HepG2 (cell line): ENCODE measurements at regions not wholly inside any gene's neighbourhood (a gene's known extent, or its start where the extent isn't known, plus 50 kb on each side); places are given as distances from the start of the nearest gene placed in this dataset.

Experiments
- POLR2A ChIP-seq, 2 experiments: IDR thresholded peaks; 2 replicates each; pipeline ENCODE4 v1.6.1; 2011; ENCODE audit warnings: low read depth in 2 of 2, low read length in 2 of 2, mild to moderate bottlenecking in 1 of 2, moderate library complexity in 1 of 2; ENCODE audit not compliant: insufficient read depth in 1 of 2
- TF ChIP-seq, protein P1 (sequence below): sonication (generic); formaldehyde crosslinking; IDR thresholded peaks from 2 replicates; pipeline ENCODE4 v1.4.0; 2020; ENCODE audit warnings: missing genetic modification reagents
- TF ChIP-seq, protein P2 (sequence below): sonication (generic); formaldehyde crosslinking; IDR thresholded peaks from 2 replicates; pipeline ENCODE4 v1.5.0; 2020; ENCODE audit warnings: mild to moderate bottlenecking, missing genetic modification reagents, moderate library complexity
- TF ChIP-seq, protein P3 (sequence below): sonication (generic); formaldehyde crosslinking; IDR thresholded peaks from 2 replicates; pipeline ENCODE4 v1.4.0; 2020; ENCODE audit warnings: mild to moderate bottlenecking, missing genetic modification reagents, borderline replicate concordance

DNA sequence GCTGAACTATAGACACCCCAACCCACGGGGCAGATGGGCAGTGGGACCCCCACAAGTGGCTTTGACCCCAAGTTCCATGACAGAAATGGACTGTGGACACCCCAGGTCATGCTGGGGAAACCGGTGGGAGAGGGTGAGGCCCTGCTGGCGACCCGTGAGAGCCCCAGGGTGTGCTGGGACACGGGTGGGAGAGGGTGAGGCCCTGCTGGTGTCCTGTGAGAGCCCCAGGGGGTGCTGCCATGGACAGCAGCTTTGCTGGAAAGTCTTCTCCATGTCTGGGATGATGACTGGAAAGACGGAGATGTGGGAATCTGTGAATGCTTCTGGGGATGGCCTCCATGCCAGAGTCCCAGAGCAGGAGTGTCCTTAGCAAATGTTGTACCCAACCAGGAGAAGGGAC is 148.4 kb downstream of the URI1 start:
- TF ChIP-seq, protein P1, sequence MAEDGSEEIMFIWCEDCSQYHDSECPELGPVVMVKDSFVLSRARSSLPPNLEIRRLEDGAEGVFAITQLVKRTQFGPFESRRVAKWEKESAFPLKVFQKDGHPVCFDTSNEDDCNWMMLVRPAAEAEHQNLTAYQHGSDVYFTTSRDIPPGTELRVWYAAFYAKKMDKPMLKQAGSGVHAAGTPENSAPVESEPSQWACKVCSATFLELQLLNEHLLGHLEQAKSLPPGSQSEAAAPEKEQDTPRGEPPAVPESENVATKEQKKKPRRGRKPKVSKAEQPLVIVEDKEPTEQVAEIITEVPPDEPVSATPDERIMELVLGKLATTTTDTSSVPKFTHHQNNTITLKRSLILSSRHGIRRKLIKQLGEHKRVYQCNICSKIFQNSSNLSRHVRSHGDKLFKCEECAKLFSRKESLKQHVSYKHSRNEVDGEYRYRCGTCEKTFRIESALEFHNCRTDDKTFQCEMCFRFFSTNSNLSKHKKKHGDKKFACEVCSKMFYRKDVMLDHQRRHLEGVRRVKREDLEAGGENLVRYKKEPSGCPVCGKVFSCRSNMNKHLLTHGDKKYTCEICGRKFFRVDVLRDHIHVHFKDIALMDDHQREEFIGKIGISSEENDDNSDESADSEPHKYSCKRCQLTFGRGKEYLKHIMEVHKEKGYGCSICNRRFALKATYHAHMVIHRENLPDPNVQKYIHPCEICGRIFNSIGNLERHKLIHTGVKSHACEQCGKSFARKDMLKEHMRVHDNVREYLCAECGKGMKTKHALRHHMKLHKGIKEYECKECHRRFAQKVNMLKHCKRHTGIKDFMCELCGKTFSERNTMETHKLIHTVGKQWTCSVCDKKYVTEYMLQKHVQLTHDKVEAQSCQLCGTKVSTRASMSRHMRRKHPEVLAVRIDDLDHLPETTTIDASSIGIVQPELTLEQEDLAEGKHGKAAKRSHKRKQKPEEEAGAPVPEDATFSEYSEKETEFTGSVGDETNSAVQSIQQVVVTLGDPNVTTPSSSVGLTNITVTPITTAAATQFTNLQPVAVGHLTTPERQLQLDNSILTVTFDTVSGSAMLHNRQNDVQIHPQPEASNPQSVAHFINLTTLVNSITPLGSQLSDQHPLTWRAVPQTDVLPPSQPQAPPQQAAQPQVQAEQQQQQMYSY (CRISPR knock-in tag): no peak
- TF ChIP-seq, protein P2, sequence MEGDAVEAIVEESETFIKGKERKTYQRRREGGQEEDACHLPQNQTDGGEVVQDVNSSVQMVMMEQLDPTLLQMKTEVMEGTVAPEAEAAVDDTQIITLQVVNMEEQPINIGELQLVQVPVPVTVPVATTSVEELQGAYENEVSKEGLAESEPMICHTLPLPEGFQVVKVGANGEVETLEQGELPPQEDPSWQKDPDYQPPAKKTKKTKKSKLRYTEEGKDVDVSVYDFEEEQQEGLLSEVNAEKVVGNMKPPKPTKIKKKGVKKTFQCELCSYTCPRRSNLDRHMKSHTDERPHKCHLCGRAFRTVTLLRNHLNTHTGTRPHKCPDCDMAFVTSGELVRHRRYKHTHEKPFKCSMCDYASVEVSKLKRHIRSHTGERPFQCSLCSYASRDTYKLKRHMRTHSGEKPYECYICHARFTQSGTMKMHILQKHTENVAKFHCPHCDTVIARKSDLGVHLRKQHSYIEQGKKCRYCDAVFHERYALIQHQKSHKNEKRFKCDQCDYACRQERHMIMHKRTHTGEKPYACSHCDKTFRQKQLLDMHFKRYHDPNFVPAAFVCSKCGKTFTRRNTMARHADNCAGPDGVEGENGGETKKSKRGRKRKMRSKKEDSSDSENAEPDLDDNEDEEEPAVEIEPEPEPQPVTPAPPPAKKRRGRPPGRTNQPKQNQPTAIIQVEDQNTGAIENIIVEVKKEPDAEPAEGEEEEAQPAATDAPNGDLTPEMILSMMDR (CRISPR knock-in tag): no peak
- no peak for TF ChIP-seq POLR2A (IDR thresholded peaks at IDR 0.05; ENCODE audit: insufficient read depth in 1 of 2, low read depth in 2 of 2, low read length in 2 of 2)
- TF ChIP-seq, protein P3, sequence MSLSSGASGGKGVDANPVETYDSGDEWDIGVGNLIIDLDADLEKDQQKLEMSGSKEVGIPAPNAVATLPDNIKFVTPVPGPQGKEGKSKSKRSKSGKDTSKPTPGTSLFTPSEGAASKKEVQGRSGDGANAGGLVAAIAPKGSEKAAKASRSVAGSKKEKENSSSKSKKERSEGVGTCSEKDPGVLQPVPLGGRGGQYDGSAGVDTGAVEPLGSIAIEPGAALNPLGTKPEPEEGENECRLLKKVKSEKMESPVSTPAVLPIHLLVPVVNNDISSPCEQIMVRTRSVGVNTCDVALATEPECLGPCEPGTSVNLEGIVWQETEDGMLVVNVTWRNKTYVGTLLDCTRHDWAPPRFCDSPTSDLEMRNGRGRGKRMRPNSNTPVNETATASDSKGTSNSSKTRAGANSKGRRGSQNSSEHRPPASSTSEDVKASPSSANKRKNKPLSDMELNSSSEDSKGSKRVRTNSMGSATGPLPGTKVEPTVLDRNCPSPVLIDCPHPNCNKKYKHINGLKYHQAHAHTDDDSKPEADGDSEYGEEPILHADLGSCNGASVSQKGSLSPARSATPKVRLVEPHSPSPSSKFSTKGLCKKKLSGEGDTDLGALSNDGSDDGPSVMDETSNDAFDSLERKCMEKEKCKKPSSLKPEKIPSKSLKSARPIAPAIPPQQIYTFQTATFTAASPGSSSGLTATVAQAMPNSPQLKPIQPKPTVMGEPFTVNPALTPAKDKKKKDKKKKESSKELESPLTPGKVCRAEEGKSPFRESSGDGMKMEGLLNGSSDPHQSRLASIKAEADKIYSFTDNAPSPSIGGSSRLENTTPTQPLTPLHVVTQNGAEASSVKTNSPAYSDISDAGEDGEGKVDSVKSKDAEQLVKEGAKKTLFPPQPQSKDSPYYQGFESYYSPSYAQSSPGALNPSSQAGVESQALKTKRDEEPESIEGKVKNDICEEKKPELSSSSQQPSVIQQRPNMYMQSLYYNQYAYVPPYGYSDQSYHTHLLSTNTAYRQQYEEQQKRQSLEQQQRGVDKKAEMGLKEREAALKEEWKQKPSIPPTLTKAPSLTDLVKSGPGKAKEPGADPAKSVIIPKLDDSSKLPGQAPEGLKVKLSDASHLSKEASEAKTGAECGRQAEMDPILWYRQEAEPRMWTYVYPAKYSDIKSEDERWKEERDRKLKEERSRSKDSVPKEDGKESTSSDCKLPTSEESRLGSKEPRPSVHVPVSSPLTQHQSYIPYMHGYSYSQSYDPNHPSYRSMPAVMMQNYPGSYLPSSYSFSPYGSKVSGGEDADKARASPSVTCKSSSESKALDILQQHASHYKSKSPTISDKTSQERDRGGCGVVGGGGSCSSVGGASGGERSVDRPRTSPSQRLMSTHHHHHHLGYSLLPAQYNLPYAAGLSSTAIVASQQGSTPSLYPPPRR (CRISPR knock-in tag): no peak
